Right lobe of liver (tissue), 6 donors: ENCODE measurements at regions not wholly inside any gene's neighbourhood (a gene's known extent, or its start where the extent isn't known, plus 50 kb on each side); places are given as distances from the start of the nearest gene placed in this dataset.

Experiments
- ATAC-seq, 4 donors: fragments of 200-7000 bp; cut with Tn5 transposase; one replicate each; pipeline ENCODE4 v1.9.1; 2020; ENCODE audit warnings: mild to moderate bottlenecking in 4 of 4, moderate library complexity in 4 of 4
- DNase-seq, 3 donors: peaks; one replicate each; pipeline ENCODE4 v3.0.0-alpha.2; 2020
- H3K27ac ChIP-seq, 3 donors: fragments of 200-600 bp; one replicate each; pipeline ENCODE4 v1.8.0; 2022
- H3K27me3 ChIP-seq, 2 donors: fragments of 200-600 bp; one replicate each; pipeline ENCODE4 v1.8.0; 2022
- H3K36me3 ChIP-seq, 4 donors: fragments of 200-600 bp; sonication (generic) in 1 of 4; one replicate each; pipeline versions ENCODE4 v1.5.1 to v1.8.0; 2017 to 2022; ENCODE audit warnings: control low read depth in 1 of 4
- H3K4me1 ChIP-seq, 4 donors: fragments of 200-600 bp; sonication (generic) in 1 of 4; one replicate each; pipeline versions ENCODE4 v1.5.1 to v1.8.0; 2017 to 2022; ENCODE audit warnings: control low read depth in 1 of 4
- H3K4me3 ChIP-seq, 3 donors: fragments of 200-600 bp; one replicate each; pipeline ENCODE4 v1.8.0; 2022
- H3K9me3 ChIP-seq, 4 donors: fragments of 200-600 bp; sonication (generic) in 1 of 4; one replicate each; pipeline versions ENCODE4 v1.5.1 to v1.8.0; 2017 to 2022; ENCODE audit warnings: control low read depth in 1 of 4
- CTCF ChIP-seq, 4 donors: fragments of 200-600 bp in 3 of 4; fragments of 450-650 bp in 1 of 4; IDR thresholded peaks; one replicate each; pipeline versions ENCODE4 v1.5.1 to v1.8.0; 2016 to 2022; ENCODE audit warnings: antibody characterized with exemption in 4 of 4, mild to moderate bottlenecking in 2 of 4
- POLR2A ChIP-seq: fragments of 450-650 bp; IDR thresholded peaks from one replicate; pipeline ENCODE4 v1.6.1; 2017; ENCODE audit warnings: antibody characterized with exemption, mild to moderate bottlenecking
- WGBS: methylation state at CpG from one replicate; pipeline ENCODE4 v1.1.6; 2018; ENCODE audit warnings: low coverage, low lambda C conversion rate; ENCODE audit not compliant: insufficient coverage; ENCODE audit errors: missing lambda C conversion rate; 5-methylcytosine and 5-hydroxymethylcytosine counted together
- intact Hi-C, 2 donors: fragments of 100-400 bp; cut with DNase I; formaldehyde crosslinking; loops; one replicate each; pipeline versions ENCODE4 v1.11.2 to v1.14.1; 2022
- donor health status: DM: no; HTN: yes; CAD: no.
- donor health status: DM: no; HTN: no; CAD: no.
- donor health status: DM: no; HTN: no; CAD: no.
- donor health status: DM: no; HTN: yes; CAD: no.
- donor health status: DM: no; HTN: yes; CAD: no.

- 74% methylated on average over 3 of the region's 3 CpGs for WGBS
- Histone ChIP-seq H3K27ac (no peak overlapping the region), H3K27me3 (no peaks in the 10 kb centered on the region), H3K4me3 (no peak overlapping the region), H3K4me1 (no peaks in the 10 kb centered on the region), H3K9me3 (no peaks in the 10 kb centered on the region), H3K36me3 (no peaks in the 10 kb centered on the region)
- ATAC-seq (no peak), DNase-seq (no peak)
- TF ChIP-seq CTCF (IDR thresholded peaks at IDR 0.05) (no peak), POLR2A (no peak)
- intact Hi-C loops = no loop called here
These were observed 246.6 kb downstream of the ENC1 start for GRCh38 chr5:74393943-74394342.

GRCh38 chr5:74392711-74393351, 247.7 kb downstream of the ENC1 start:
- intact Hi-C loops = no loop called here
- no peaks in the 10 kb centered on the region for H3K36me3 ChIP-seq
- TF ChIP-seq CTCF (IDR thresholded peaks at IDR 0.05) (no peak), POLR2A (no peak)
- no peak overlapping the region for H3K27ac ChIP-seq
- H3K4me1 ChIP-seq = no peaks in the 10 kb centered on the region
- no peak for ATAC-seq
- H3K4me3 ChIP-seq = no peak overlapping the region
- no peak for DNase-seq
- 71% methylated on average over 3 of the region's 3 CpGs for WGBS
- no peaks in the 10 kb centered on the region for H3K27me3 ChIP-seq
- H3K9me3 ChIP-seq = no peaks in the 10 kb centered on the region

- ATAC-seq (peak in 1 of 4 donors; percentile 50), DNase-seq (no peak)
- H3K27ac ChIP-seq = no peak overlapping the region
- no peaks in the 10 kb centered on the region for H3K27me3 ChIP-seq
- WGBS = 91% methylated on average over 3 of the region's 3 CpGs
- TF ChIP-seq CTCF (IDR thresholded peaks at IDR 0.05) = no peak
- no peak for TF ChIP-seq POLR2A
- no peak overlapping the region for H3K4me3 ChIP-seq
- H3K9me3 ChIP-seq = peaks cover 0 to 3% (median 0%) of the 10 kb centered on the region in 4 donors
- no peaks in the 10 kb centered on the region for H3K4me1 ChIP-seq
- no peaks in the 10 kb centered on the region for H3K36me3 ChIP-seq
- intact Hi-C loops = no loop called here
These were observed 249.1 kb downstream of the ENC1 start for GRCh38 chr5:74391410-74391809.

GRCh38 chr5:74390822-74391221, 249.7 kb downstream of the ENC1 start:
- DNase-seq (no peak), ATAC-seq (no peak)
- Histone ChIP-seq H3K4me3 (no peak overlapping the region), H3K4me1 (no peaks in the 10 kb centered on the region), H3K27me3 (no peaks in the 10 kb centered on the region), H3K36me3 (no peaks in the 10 kb centered on the region), H3K9me3 (peaks cover 0 to 6% (median 0%) of the 10 kb centered on the region in 4 donors), H3K27ac (no peak overlapping the region)
- WGBS = 75% methylated on average over 2 of the region's 2 CpGs
- intact Hi-C loops = no loop called here
- TF ChIP-seq POLR2A (no peak), CTCF (IDR thresholded peaks at IDR 0.05) (no peak)

- H3K36me3 ChIP-seq = no peaks in the 10 kb centered on the region
- ATAC-seq (no peak), DNase-seq (no peak)
- no peaks in the 10 kb centered on the region for H3K27me3 ChIP-seq
- H3K4me3 ChIP-seq = no peak overlapping the region
- intact Hi-C loops = no loop called here
- H3K4me1 ChIP-seq = no peaks in the 10 kb centered on the region
- 53% methylated on average over 1 of the region's 1 CpG for WGBS
- TF ChIP-seq CTCF (IDR thresholded peaks at IDR 0.05) = no peak
- no peak for TF ChIP-seq POLR2A
- peaks cover 0 to 6% (median 0%) of the 10 kb centered on the region in 4 donors for H3K9me3 ChIP-seq
- no peak overlapping the region for H3K27ac ChIP-seq
These were observed 250.3 kb downstream of the ENC1 start for GRCh38 chr5:74390306-74390637.
